ENCODE measurements at regions not wholly inside any gene's neighbourhood (a gene's known extent, or its start where the extent isn't known, plus 50 kb on each side); places are given as distances from the start of the nearest gene placed in this dataset.

GRCh38 chr18:46313521-46313920 lies 209.3 kb downstream of the HAUS1 start:
- H3K4me3 ChIP-seq (ENCODE audit: low read depth in 1 of 2, low read length in 2 of 2) = no peak overlapping the region
- H3K27me3 ChIP-seq (ENCODE audit: low read depth, low read length) = no peaks in the 10 kb centered on the region
- H3K27ac ChIP-seq (ENCODE audit: low read length) = no peak overlapping the region
- H3K9me3 ChIP-seq (ENCODE audit: control insufficient read depth in 1 of 2, low read length in 2 of 2) = no peaks in the 10 kb centered on the region
- no peaks in the 10 kb centered on the region for H3K36me3 ChIP-seq (ENCODE audit: control insufficient read depth in 1 of 2, insufficient read depth in 2 of 2, low read length in 2 of 2)
- no peaks in the 10 kb centered on the region for H3K4me1 ChIP-seq (ENCODE audit: control insufficient read depth in 1 of 2, insufficient read depth in 2 of 2, low read length in 2 of 2)

- H3K36me3 ChIP-seq (ENCODE audit: control insufficient read depth in 1 of 2, insufficient read depth in 2 of 2, low read length in 2 of 2) = no peaks in the 10 kb centered on the region
- no peaks in the 10 kb centered on the region for H3K27me3 ChIP-seq (ENCODE audit: low read depth, low read length)
- no peaks in the 10 kb centered on the region for H3K4me1 ChIP-seq (ENCODE audit: control insufficient read depth in 1 of 2, insufficient read depth in 2 of 2, low read length in 2 of 2)
- H3K9me3 ChIP-seq (ENCODE audit: control insufficient read depth in 1 of 2, low read length in 2 of 2) = no peaks in the 10 kb centered on the region
- no peak overlapping the region for H3K27ac ChIP-seq (ENCODE audit: low read length)
- no peak overlapping the region for H3K4me3 ChIP-seq (ENCODE audit: low read depth in 1 of 2, low read length in 2 of 2)
Measured at GRCh38 chr18:46314011-46314410, 209.8 kb downstream of the HAUS1 start.

GRCh38 chr18:46315161-46315560 lies 211.0 kb downstream of the HAUS1 start:
- Histone ChIP-seq H3K36me3 (ENCODE audit: control insufficient read depth in 1 of 2, insufficient read depth in 2 of 2, low read length in 2 of 2) (no peaks in the 10 kb centered on the region), H3K27me3 (ENCODE audit: low read depth, low read length) (no peaks in the 10 kb centered on the region), H3K27ac (ENCODE audit: low read length) (no peak overlapping the region), H3K4me3 (ENCODE audit: low read depth in 1 of 2, low read length in 2 of 2) (no peak overlapping the region), H3K4me1 (ENCODE audit: control insufficient read depth in 1 of 2, insufficient read depth in 2 of 2, low read length in 2 of 2) (no peaks in the 10 kb centered on the region), H3K9me3 (ENCODE audit: control insufficient read depth in 1 of 2, low read length in 2 of 2) (no peaks in the 10 kb centered on the region)

GRCh38 chr18:46318356-46318755 lies 214.2 kb downstream of the HAUS1 start:
- H3K36me3 ChIP-seq (ENCODE audit: control insufficient read depth in 1 of 2, insufficient read depth in 2 of 2, low read length in 2 of 2) = no peaks in the 10 kb centered on the region
- no peaks in the 10 kb centered on the region for H3K9me3 ChIP-seq (ENCODE audit: control insufficient read depth in 1 of 2, low read length in 2 of 2)
- no peak overlapping the region for H3K27ac ChIP-seq (ENCODE audit: low read length)
- no peaks in the 10 kb centered on the region for H3K4me1 ChIP-seq (ENCODE audit: control insufficient read depth in 1 of 2, insufficient read depth in 2 of 2, low read length in 2 of 2)
- H3K27me3 ChIP-seq (ENCODE audit: low read depth, low read length) = no peaks in the 10 kb centered on the region
- H3K4me3 ChIP-seq (ENCODE audit: low read depth in 1 of 2, low read length in 2 of 2) = no peak overlapping the region

- no peaks in the 10 kb centered on the region for H3K27me3 ChIP-seq (ENCODE audit: low read depth, low read length)
- H3K4me1 ChIP-seq (ENCODE audit: control insufficient read depth in 1 of 2, insufficient read depth in 2 of 2, low read length in 2 of 2) = no peaks in the 10 kb centered on the region
- H3K9me3 ChIP-seq (ENCODE audit: control insufficient read depth in 1 of 2, low read length in 2 of 2) = no peaks in the 10 kb centered on the region
- H3K4me3 ChIP-seq (ENCODE audit: low read depth in 1 of 2, low read length in 2 of 2) = no peak overlapping the region
- no peak overlapping the region for H3K27ac ChIP-seq (ENCODE audit: low read length)
- no peaks in the 10 kb centered on the region for H3K36me3 ChIP-seq (ENCODE audit: control insufficient read depth in 1 of 2, insufficient read depth in 2 of 2, low read length in 2 of 2)
Measured at GRCh38 chr18:46319783-46320182, 215.6 kb downstream of the HAUS1 start.

- no peak overlapping the region for H3K27ac ChIP-seq (ENCODE audit: low read length)
- no peak overlapping the region for H3K4me3 ChIP-seq (ENCODE audit: low read depth in 1 of 2, low read length in 2 of 2)
- no peaks in the 10 kb centered on the region for H3K36me3 ChIP-seq (ENCODE audit: control insufficient read depth in 1 of 2, insufficient read depth in 2 of 2, low read length in 2 of 2)
- H3K9me3 ChIP-seq (ENCODE audit: control insufficient read depth in 1 of 2, low read length in 2 of 2) = no peaks in the 10 kb centered on the region
- no peaks in the 10 kb centered on the region for H3K4me1 ChIP-seq (ENCODE audit: control insufficient read depth in 1 of 2, insufficient read depth in 2 of 2, low read length in 2 of 2)
- no peaks in the 10 kb centered on the region for H3K27me3 ChIP-seq (ENCODE audit: low read depth, low read length)
Measured at GRCh38 chr18:46320297-46320696, 216.1 kb downstream of the HAUS1 start.

- no peaks in the 10 kb centered on the region for H3K36me3 ChIP-seq (ENCODE audit: control insufficient read depth in 1 of 2, insufficient read depth in 2 of 2, low read length in 2 of 2)
- H3K27me3 ChIP-seq (ENCODE audit: low read depth, low read length) = no peaks in the 10 kb centered on the region
- H3K27ac ChIP-seq (ENCODE audit: low read length) = no peak overlapping the region
- no peaks in the 10 kb centered on the region for H3K4me1 ChIP-seq (ENCODE audit: control insufficient read depth in 1 of 2, insufficient read depth in 2 of 2, low read length in 2 of 2)
- H3K9me3 ChIP-seq (ENCODE audit: control insufficient read depth in 1 of 2, low read length in 2 of 2) = no peaks in the 10 kb centered on the region
- H3K4me3 ChIP-seq (ENCODE audit: low read depth in 1 of 2, low read length in 2 of 2) = no peak overlapping the region
Measured at GRCh38 chr18:46320928-46321711, 216.9 kb downstream of the HAUS1 start.

GRCh38 chr18:46321955-46322354 lies 217.8 kb downstream of the HAUS1 start:
- no peaks in the 10 kb centered on the region for H3K36me3 ChIP-seq (ENCODE audit: control insufficient read depth in 1 of 2, insufficient read depth in 2 of 2, low read length in 2 of 2)
- H3K9me3 ChIP-seq (ENCODE audit: control insufficient read depth in 1 of 2, low read length in 2 of 2) = no peaks in the 10 kb centered on the region
- no peak overlapping the region for H3K27ac ChIP-seq (ENCODE audit: low read length)
- no peaks in the 10 kb centered on the region for H3K27me3 ChIP-seq (ENCODE audit: low read depth, low read length)
- H3K4me3 ChIP-seq (ENCODE audit: low read depth in 1 of 2, low read length in 2 of 2) = no peak overlapping the region
- H3K4me1 ChIP-seq (ENCODE audit: control insufficient read depth in 1 of 2, insufficient read depth in 2 of 2, low read length in 2 of 2) = no peaks in the 10 kb centered on the region

- Histone ChIP-seq H3K36me3 (ENCODE audit: control insufficient read depth in 1 of 2, insufficient read depth in 2 of 2, low read length in 2 of 2) (no peaks in the 10 kb centered on the region), H3K4me1 (ENCODE audit: control insufficient read depth in 1 of 2, insufficient read depth in 2 of 2, low read length in 2 of 2) (no peaks in the 10 kb centered on the region), H3K9me3 (ENCODE audit: control insufficient read depth in 1 of 2, low read length in 2 of 2) (no peaks in the 10 kb centered on the region), H3K4me3 (ENCODE audit: low read depth in 1 of 2, low read length in 2 of 2) (no peak overlapping the region), H3K27ac (ENCODE audit: low read length) (no peak overlapping the region), H3K27me3 (ENCODE audit: low read depth, low read length) (no peaks in the 10 kb centered on the region)
Measured at GRCh38 chr18:46322411-46322891, 218.3 kb downstream of the HAUS1 start.

GRCh38 chr18:46322941-46323340 lies 218.8 kb downstream of the HAUS1 start:
- no peaks in the 10 kb centered on the region for H3K9me3 ChIP-seq (ENCODE audit: control insufficient read depth in 1 of 2, low read length in 2 of 2)
- H3K4me1 ChIP-seq (ENCODE audit: control insufficient read depth in 1 of 2, insufficient read depth in 2 of 2, low read length in 2 of 2) = no peaks in the 10 kb centered on the region
- no peaks in the 10 kb centered on the region for H3K27me3 ChIP-seq (ENCODE audit: low read depth, low read length)
- H3K36me3 ChIP-seq (ENCODE audit: control insufficient read depth in 1 of 2, insufficient read depth in 2 of 2, low read length in 2 of 2) = no peaks in the 10 kb centered on the region
- H3K4me3 ChIP-seq (ENCODE audit: low read depth in 1 of 2, low read length in 2 of 2) = no peak overlapping the region
- H3K27ac ChIP-seq (ENCODE audit: low read length) = no peak overlapping the region

- Histone ChIP-seq H3K27ac (ENCODE audit: low read length) (no peak overlapping the region), H3K4me1 (ENCODE audit: control insufficient read depth in 1 of 2, insufficient read depth in 2 of 2, low read length in 2 of 2) (no peaks in the 10 kb centered on the region), H3K9me3 (ENCODE audit: control insufficient read depth in 1 of 2, low read length in 2 of 2) (no peaks in the 10 kb centered on the region), H3K36me3 (ENCODE audit: control insufficient read depth in 1 of 2, insufficient read depth in 2 of 2, low read length in 2 of 2) (no peaks in the 10 kb centered on the region), H3K4me3 (ENCODE audit: low read depth in 1 of 2, low read length in 2 of 2) (no peak overlapping the region), H3K27me3 (ENCODE audit: low read depth, low read length) (no peaks in the 10 kb centered on the region)
Measured at GRCh38 chr18:46324087-46324955, 220.1 kb downstream of the HAUS1 start.

Measured in muscle layer of duodenum (tissue), 2 donors.